ENCODE measurements at regions not wholly inside any gene's neighbourhood (a gene's known extent, or its start where the extent isn't known, plus 50 kb on each side); places are given as distances from the start of the nearest gene placed in this dataset.

GRCh38 chr3:105214590-105214989, 152.1 kb upstream of the ALCAM start:
- TF ChIP-seq, protein P1, sequence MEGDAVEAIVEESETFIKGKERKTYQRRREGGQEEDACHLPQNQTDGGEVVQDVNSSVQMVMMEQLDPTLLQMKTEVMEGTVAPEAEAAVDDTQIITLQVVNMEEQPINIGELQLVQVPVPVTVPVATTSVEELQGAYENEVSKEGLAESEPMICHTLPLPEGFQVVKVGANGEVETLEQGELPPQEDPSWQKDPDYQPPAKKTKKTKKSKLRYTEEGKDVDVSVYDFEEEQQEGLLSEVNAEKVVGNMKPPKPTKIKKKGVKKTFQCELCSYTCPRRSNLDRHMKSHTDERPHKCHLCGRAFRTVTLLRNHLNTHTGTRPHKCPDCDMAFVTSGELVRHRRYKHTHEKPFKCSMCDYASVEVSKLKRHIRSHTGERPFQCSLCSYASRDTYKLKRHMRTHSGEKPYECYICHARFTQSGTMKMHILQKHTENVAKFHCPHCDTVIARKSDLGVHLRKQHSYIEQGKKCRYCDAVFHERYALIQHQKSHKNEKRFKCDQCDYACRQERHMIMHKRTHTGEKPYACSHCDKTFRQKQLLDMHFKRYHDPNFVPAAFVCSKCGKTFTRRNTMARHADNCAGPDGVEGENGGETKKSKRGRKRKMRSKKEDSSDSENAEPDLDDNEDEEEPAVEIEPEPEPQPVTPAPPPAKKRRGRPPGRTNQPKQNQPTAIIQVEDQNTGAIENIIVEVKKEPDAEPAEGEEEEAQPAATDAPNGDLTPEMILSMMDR (IDR thresholded peaks at IDR 0.05; ENCODE audit: poor library complexity), result no peak
- TF ChIP-seq EZH2phosphoT487 (IDR thresholded peaks at IDR 0.05; ENCODE audit: low read depth, severe bottlenecking, unreplicated experiment) (no peak), EZH2 (IDR thresholded peaks at IDR 0.05; ENCODE audit: borderline replicate concordance) (no peak)
